ENCODE measurements at regions not wholly inside any gene's neighbourhood (a gene's known extent, or its start where the extent isn't known, plus 50 kb on each side); places are given as distances from the start of the nearest gene placed in this dataset.

DNA sequence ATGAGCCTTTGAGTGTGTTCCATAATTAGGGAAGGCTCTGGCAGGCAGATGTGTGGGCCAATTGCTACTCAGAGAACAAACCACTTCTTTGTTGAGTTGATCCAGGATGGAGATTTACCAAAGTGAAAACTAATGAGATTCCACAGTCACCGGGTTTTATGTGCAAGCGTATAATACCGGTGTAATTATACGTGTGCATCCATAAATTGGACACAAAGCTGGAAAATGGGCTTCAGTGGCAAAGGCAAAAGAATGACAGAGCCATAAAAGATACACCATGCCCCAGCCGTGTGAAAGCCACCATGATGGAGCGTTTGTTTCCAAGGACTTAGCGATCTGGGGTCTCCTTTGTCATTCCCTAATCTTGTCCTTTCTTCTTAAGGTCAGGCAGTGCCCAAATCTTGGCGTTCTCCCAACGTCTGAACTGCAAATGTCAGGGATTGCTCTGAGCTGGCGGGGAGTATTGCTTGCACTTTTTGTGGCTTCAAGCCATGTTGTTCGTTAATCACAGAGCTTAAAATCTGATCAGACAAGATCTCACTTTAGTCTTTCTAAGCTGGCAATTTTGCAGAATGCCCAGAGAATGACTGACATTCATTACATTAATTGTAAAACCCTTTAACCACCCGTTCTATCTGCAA, 70.1 kb downstream of the NPTX2 start:
- TF ChIP-seq, protein P1, sequence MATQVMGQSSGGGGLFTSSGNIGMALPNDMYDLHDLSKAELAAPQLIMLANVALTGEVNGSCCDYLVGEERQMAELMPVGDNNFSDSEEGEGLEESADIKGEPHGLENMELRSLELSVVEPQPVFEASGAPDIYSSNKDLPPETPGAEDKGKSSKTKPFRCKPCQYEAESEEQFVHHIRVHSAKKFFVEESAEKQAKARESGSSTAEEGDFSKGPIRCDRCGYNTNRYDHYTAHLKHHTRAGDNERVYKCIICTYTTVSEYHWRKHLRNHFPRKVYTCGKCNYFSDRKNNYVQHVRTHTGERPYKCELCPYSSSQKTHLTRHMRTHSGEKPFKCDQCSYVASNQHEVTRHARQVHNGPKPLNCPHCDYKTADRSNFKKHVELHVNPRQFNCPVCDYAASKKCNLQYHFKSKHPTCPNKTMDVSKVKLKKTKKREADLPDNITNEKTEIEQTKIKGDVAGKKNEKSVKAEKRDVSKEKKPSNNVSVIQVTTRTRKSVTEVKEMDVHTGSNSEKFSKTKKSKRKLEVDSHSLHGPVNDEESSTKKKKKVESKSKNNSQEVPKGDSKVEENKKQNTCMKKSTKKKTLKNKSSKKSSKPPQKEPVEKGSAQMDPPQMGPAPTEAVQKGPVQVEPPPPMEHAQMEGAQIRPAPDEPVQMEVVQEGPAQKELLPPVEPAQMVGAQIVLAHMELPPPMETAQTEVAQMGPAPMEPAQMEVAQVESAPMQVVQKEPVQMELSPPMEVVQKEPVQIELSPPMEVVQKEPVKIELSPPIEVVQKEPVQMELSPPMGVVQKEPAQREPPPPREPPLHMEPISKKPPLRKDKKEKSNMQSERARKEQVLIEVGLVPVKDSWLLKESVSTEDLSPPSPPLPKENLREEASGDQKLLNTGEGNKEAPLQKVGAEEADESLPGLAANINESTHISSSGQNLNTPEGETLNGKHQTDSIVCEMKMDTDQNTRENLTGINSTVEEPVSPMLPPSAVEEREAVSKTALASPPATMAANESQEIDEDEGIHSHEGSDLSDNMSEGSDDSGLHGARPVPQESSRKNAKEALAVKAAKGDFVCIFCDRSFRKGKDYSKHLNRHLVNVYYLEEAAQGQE (IDR thresholded peaks at IDR 0.05; ENCODE audit: unreplicated experiment) = no peak
- TF ChIP-seq CREB1 (CRISPR knock-in tag; IDR thresholded peaks at IDR 0.05; ENCODE audit: low read depth) (no peak), EZH2phosphoT487 (IDR thresholded peaks at IDR 0.05; ENCODE audit: unreplicated experiment) (no peak), EZH2 (IDR thresholded peaks at IDR 0.05; ENCODE audit: low read depth, unreplicated experiment) (no peak)
